ENCODE measurements at regions not wholly inside any gene's neighbourhood (a gene's known extent, or its start where the extent isn't known, plus 50 kb on each side); places are given as distances from the start of the nearest gene placed in this dataset.
"Not testable (repeated sequence)": the region's sequence is repeated elsewhere in the genome, so short reads cannot be mapped to it uniquely, and the experiment has no call there.

- no peak for DNase-seq (ENCODE audit: extremely low read depth, low read depth)
Observed at GRCh38 chr11:104704888-104705287, 193.4 kb downstream of the CASP12 start.

DNA sequence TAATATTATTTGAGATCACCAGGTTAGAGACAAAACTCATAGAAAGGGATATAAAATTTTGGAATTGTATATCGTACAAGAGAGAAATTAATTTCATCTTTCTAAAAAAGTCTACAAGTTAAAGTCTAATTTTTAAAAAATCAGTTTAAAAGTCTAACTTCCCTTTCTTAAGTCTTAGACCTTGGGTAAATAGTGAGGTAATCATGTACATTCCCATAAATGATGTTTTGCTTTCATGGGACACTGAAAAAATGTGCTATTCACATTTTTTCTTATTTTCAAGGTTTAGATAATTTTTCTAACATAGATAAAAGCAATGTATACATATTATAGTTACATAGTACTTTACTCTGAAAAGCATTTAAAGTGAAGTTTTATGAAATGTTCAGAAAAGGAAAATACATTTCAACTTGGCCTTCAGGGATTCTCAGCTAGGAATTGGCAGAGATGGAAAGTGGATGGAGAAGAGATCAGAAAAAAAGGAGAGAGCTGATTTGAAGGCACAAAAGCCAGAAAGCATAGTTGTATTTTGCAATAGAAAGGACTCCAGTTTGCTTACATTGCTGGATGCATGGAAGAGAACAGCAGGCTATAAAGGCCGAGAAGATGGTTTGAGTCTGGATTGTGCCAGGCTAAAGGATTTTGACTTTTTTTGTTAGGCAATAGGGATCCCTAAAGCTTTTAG is 194.0 kb downstream of the CASP12 start:
- DNase-seq (ENCODE audit: extremely low read depth, low read depth) = no peak

GRCh38 chr11:104700609-104701008 is 197.7 kb downstream of the CASP12 start:
- DNase-seq (ENCODE audit: extremely low read depth, low read depth) = no peak

GRCh38 chr11:104699981-104700380 is 198.3 kb downstream of the CASP12 start:
- no peak for DNase-seq (ENCODE audit: extremely low read depth, low read depth)

DNA sequence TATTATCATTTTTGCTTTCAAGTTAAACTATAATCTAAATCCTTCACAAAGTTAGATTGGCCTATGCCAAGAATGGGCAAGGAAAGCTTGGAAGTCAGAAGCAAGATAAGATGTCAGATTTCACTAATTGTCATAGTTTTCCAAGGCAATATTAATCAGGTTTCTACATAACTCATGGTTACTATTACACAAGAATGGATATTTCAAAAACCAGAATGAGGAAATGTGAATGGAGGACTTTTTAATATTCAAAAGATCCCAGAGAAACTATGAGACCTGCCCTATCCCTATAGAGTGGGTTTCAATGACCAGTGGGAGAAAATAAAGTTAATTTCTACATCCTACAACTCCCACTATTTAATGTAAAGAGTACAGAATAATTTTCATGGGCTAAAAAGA is 203.2 kb downstream of the CASP12 start:
- DNase-seq (ENCODE audit: extremely low read depth, low read depth) = no peak

- DNase-seq (ENCODE audit: extremely low read depth, low read depth) = no peak
Observed at GRCh38 chr11:104694259-104695064, 203.8 kb downstream of the CASP12 start.

DNA sequence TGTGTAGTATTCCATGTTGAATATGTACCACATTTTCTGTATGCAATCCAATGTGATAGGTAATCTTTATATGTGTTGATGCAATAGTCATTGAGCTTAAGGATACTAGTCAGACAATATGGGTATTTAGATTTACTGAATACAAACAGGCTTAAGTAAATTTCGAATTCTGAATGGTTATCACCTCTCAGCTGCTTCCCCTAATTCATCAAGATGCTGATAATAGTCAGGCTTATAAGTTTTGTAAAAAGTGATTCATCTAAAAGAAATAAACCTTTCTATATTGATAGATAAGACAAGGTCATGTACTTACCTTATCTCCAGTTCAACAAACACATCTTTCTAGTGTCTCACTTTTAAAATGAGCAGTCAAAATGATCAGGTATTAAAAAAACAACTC is 205.5 kb downstream of the CASP12 start:
- no peak for DNase-seq (ENCODE audit: extremely low read depth, low read depth)

DNA sequence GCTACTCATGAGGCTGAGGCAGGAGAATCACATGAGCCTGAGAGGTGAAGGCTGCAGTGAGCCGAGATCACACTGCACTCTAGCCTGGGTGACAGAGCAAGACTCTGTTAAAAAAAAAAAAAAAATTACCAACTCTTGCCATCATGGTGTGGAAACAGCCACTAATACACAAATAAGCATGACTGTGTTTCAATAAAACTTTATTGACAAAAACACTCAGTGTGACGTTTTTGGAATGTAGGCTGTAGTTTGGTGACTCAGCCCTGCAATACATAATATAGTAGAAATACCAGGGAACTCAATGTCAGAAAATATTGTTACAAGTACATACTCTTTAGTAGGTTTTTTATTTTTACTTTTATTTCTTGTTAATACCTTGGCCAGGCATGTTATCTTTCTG is 207.1 kb downstream of the CASP12 start:
- DNase-seq (ENCODE audit: extremely low read depth, low read depth) = no peak

DNA sequence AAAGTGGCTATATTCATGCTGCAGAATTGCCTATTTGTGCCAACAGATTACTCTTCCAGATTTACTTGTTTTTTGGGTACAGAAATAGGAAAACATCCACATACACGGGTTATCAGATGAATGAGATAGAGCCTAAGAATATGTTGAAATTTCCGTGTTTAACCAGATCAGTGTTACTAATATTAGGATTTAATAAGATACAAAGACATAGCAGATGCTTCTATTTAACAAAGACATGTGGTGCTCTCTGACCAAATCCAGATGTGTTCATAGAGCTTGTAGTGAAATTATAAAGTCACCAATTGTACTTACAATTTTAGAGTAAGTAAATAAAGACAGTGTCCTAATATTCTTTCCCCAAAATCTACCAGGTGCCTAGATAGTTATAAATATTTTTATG is 208.0 kb downstream of the CASP12 start:
- no peak for DNase-seq (ENCODE audit: extremely low read depth, low read depth)

DNA sequence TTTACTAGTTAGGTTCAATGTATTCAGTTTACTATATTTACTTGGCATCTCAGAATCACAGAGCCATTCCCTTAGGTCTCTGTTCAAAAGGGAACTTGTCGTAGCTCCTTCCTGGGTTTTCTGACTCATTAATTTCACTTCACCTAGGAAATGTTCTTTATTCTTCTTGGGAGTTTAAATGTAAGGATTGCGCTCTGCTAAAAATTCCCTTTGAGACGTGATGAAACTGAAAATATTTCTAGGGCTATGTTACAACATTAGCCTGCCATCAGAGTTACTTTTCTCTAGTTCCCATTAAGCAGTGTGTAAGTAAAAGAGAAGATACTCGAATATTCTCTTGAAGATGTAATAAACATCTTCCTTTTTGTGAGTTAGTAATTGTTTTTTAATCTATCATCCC is 209.5 kb downstream of the CASP12 start:
- no peak for DNase-seq (ENCODE audit: extremely low read depth, low read depth)

DNA sequence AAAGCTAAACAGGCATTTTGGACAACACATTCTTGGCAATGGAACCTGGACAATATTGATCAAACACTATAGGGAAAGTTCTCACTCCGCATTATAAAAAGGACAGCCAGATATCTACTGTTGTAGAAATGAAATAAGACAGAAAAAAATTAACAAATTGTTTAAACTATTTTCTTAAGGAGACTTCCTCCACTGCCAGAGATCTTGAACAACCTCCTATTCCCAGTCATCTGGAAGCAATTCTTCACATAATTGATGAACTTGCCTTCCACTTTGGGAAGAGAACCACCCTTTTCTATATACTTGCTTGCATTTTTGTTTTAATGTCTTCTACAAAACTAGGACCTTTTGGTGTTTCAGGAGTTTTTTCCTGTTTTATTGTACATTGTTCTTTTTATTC is 216.1 kb downstream of the CASP12 start:
- no peak for DNase-seq (ENCODE audit: extremely low read depth, low read depth)

DNA sequence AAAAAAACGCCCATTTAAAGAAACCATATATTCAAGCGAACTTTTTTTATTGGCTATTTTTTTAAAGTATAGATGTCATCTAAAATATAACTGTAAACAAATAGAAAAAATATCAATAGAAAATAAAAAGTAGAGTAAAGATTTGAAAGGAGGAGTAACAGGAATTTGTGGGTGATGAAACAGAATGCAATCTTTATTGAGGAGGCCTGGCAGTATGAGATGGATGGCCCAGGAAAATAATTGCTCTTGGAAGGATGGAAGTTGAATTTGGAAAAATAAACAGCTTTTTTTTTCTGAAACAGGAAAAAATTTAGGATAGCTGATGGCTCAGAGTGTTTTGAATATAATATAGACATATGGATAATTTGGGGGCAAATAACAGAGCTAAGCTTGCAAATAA is 219.0 kb downstream of the CASP12 start:
- no peak for DNase-seq (ENCODE audit: extremely low read depth, low read depth)

- no peak for DNase-seq (ENCODE audit: extremely low read depth, low read depth)
Observed at GRCh38 chr11:104678408-104678807, 219.9 kb downstream of the CASP12 start.

DNA sequence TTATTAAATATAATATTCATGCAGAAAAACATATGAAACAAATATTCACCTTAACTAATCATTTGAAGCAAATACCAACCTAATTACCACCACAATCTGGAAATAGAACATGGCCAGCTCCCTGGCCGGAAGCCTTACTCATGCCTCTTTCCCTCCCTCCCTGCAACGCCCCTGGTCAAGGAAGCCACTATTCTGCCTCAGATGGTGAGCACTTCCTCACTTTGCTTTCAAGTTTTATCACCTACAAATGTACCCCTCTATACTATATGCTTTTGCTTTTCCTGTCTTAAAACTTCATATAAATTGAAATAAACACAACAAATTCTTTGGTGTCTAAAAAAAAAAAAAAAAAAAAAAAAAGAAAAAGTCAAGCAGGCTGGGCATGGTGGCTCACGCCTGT is 221.2 kb downstream of the CASP12 start:
- DNase-seq (ENCODE audit: extremely low read depth, low read depth) = not testable (repeated sequence)

DNA sequence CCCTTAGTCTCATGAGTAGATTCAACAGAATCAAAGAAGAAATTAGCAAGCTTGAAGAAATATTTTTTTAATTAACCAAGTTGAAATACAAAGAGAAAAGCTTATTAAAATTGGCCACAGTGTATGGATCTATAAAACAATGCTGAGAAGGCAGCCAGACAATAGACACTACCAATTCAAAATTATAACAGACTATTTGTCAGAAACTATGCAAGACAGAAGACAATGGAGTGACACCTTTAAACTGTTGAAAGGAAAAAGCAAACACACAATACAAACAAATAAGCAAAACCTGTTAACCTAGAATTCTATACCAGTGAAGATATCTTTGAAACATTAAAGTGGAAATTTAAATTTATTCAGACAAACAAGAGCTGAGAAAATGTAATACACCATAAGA is 225.4 kb downstream of the CASP12 start:
- DNase-seq (ENCODE audit: extremely low read depth, low read depth) = no peak

DNA sequence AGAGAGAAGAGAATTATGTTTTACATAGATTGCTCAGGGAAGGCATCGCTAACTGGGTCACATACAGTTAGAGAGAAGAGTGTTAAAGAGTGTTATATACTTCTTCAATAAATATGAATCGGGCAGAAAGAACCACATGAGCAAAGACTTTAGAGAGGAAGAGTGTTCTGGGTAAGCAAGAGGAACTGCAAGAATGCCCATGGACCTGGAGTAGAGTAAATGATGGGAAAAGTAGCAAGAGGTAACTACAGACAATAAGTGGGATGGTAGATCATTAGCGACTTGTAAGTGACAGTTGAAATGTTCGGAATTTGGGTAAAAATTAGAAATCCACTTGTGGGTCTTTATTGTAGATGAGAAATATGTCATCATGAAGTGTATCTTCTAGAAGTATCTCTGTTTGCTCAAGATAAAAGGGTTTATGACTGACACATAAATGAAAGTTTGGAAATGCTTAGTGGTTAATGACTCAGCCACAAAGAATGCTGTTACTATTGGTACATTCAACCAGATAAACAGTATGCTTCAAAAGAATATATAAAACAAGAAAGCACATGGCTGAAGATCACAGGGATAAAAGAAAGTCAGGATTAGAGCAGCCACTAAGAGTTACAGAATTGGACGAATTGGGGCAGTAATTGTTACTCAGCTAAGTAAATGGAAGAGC is 229.3 kb downstream of the CASP12 start:
- DNase-seq (ENCODE audit: extremely low read depth, low read depth) = peak; percentile 32

GRCh38 chr11:104666624-104667023 is 231.6 kb downstream of the CASP12 start:
- DNase-seq (ENCODE audit: extremely low read depth, low read depth) = no peak

DNA sequence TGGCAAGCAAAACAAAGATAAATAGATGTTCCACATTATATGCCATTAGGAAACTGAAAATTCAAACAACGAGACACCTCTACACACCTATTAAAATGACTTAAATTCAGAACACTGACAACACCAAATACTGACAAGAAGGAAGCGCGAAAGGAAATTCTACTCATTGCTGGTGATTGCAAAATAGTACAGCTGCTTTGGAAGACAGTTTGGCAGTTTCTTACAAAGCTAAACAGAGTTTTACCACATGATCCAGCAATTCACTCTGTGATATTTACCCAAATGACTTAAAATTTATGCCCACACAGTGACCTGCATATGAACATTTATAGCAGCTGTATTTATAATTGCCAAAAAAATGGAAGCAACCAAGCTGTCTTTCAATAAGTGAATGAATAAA is 232.6 kb downstream of the CASP12 start:
- no peak for DNase-seq (ENCODE audit: extremely low read depth, low read depth)

DNA sequence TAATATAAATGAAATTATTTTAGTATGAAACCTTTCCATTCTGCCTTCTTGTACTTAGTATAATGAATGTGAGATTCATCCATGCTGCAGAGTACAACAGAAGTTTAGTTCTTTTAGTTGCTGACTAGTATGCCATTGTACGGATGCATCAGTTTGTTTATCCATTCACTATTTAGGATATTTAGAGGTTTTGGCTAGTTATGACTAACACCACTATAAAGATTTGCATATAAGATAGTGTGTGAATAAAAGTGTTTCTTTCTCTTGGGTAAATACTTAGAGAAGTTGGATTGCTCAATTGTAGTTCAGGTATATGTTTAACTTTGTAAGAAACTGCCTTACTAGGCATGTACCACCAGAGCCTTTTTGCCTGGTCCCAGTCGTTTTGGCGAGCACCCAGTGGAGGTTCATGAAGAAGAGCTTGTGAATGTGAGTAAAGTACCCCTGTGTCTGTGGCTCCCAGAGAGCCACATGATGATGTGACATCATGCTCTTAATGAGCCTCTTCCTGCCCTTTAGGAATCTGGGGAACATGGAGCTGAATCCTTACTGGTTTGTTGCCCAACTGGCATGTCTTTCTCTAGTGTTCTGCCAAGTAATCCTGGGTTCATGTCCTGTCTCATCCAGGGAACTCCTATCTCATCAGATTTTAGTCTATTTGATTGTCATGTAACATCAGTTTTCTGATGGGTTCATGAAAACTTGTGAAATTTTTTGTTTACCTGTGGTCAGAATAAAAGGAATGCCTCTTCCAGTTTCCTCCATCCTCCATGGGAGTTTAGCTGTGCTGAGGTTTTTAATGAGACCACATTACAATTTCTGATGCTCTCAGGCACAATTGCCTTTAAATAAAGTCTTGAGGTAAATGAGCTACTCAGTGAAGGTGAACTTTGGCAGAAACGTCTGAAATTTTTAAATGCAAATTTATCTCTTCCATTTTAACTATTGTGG is 234.8 kb downstream of the CASP12 start:
- no peak for DNase-seq (ENCODE audit: extremely low read depth, low read depth)

DNA sequence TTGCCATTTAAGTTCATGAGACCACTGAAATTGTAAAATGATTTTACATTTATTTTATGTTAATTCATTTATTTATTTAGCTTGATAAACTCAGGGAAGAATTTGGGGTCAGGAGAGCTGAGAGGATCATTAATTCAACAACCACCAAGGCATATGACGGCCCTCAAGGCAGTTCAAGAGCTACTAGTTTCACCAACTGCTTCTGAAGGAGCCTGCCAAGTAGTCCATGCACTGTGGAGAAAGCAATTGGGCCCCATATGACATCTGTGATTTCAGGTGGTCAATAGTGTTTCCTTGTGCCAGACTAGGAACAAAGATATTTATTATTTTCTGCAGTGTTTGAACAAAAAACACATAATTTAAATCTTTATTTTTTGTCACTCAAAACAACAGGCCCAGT is 236.4 kb downstream of the CASP12 start:
- no peak for DNase-seq (ENCODE audit: extremely low read depth, low read depth)

GRCh38 chr11:104661471-104661870 is 236.8 kb downstream of the CASP12 start:
- DNase-seq (ENCODE audit: extremely low read depth, low read depth) = no peak
